ENCODE measurements at regions not wholly inside any gene's neighbourhood (a gene's known extent, or its start where the extent isn't known, plus 50 kb on each side); places are given as distances from the start of the nearest gene placed in this dataset.

DNA sequence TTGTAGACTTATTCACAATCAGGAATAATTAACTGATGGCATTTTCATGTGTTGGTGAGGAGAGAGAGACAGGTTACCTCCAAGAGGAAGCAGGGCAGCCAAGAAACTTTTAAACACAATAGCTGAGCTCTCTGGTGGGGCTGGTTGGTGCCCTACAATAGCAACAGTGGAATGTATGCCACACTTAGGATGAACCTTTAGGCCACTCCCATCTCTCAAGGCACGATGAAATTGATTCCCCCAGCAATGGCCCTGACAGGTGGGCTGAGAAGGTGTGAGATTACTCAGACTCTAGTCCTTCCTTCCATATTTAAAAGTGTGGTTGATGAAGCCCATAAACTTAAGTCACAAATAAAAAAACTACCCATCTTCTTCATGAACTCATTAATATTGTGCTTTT, 219.4 kb upstream of the CYRIA start:
- Mint-ChIP-seq H3K27me3 (ENCODE audit: unreplicated experiment) (no peaks in the 10 kb centered on the region), H3K4me1 (ENCODE audit: unreplicated experiment) (no peaks in the 10 kb centered on the region), H3K36me3 (ENCODE audit: unreplicated experiment) (no peaks in the 10 kb centered on the region), H3K27ac (ENCODE audit: unreplicated experiment) (no peak overlapping the region), H3K9me3 (ENCODE audit: unreplicated experiment) (peaks cover 6% of the 10 kb centered on the region), H3K4me3 (ENCODE audit: unreplicated experiment) (no peak overlapping the region)
- TF ChIP-seq, protein P1, sequence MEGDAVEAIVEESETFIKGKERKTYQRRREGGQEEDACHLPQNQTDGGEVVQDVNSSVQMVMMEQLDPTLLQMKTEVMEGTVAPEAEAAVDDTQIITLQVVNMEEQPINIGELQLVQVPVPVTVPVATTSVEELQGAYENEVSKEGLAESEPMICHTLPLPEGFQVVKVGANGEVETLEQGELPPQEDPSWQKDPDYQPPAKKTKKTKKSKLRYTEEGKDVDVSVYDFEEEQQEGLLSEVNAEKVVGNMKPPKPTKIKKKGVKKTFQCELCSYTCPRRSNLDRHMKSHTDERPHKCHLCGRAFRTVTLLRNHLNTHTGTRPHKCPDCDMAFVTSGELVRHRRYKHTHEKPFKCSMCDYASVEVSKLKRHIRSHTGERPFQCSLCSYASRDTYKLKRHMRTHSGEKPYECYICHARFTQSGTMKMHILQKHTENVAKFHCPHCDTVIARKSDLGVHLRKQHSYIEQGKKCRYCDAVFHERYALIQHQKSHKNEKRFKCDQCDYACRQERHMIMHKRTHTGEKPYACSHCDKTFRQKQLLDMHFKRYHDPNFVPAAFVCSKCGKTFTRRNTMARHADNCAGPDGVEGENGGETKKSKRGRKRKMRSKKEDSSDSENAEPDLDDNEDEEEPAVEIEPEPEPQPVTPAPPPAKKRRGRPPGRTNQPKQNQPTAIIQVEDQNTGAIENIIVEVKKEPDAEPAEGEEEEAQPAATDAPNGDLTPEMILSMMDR (IDR thresholded peaks at IDR 0.05) = no peak
- no peak for DNase-seq (ENCODE audit: extremely low spot score, unreplicated experiment)

DNA sequence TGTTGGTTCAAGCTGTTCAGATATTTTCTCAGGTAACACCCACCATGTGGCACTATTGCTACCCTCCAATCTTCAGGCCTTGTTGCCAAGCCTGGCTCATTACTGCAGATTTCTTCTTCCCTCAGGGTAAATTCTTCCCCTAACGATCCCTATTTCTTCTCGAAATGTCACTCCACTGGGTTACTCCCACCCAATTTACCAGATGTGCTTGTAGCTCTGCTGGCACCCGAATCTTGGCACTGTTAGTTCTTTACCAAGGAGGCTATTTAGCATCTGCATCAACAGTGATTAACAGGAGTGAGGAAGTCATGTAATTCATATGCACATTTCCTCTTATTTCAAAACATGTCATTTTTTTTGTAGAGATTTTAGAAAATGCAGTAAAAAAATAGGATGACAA, 217.1 kb upstream of the CYRIA start:
- Mint-ChIP-seq H3K27me3 (ENCODE audit: unreplicated experiment) (no peaks in the 10 kb centered on the region), H3K36me3 (ENCODE audit: unreplicated experiment) (no peaks in the 10 kb centered on the region), H3K27ac (ENCODE audit: unreplicated experiment) (no peak overlapping the region), H3K9me3 (ENCODE audit: unreplicated experiment) (peaks cover 7% of the 10 kb centered on the region), H3K4me3 (ENCODE audit: unreplicated experiment) (no peak overlapping the region), H3K4me1 (ENCODE audit: unreplicated experiment) (no peaks in the 10 kb centered on the region)
- TF ChIP-seq, protein P1 (IDR thresholded peaks at IDR 0.05) = no peak
- no peak for DNase-seq (ENCODE audit: extremely low spot score, unreplicated experiment)

DNA sequence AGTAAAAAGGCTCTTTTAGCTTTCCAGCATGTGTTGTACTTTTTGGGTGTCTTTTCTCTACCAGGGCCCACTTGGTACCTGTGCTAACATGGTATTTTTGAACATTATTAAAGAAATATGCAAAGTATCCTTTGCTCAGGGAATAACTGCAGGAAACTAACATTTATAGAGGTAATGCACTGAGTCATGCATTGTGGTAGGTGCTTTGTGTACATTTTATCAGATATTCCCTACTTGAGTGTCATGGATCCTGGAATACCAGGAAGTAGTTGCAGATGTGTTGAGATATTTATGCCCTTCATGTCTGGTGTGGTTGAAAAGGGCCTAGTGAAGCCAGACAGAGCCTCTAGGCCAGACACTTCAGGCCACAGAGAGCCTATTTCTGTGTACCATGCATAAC, 215.5 kb upstream of the CYRIA start:
- Mint-ChIP-seq H3K27ac (ENCODE audit: unreplicated experiment) (no peak overlapping the region), H3K4me3 (ENCODE audit: unreplicated experiment) (no peak overlapping the region), H3K9me3 (ENCODE audit: unreplicated experiment) (peaks cover 7% of the 10 kb centered on the region), H3K36me3 (ENCODE audit: unreplicated experiment) (no peaks in the 10 kb centered on the region), H3K27me3 (ENCODE audit: unreplicated experiment) (no peaks in the 10 kb centered on the region), H3K4me1 (ENCODE audit: unreplicated experiment) (no peaks in the 10 kb centered on the region)
- TF ChIP-seq, protein P1 (IDR thresholded peaks at IDR 0.05) = no peak
- no peak for DNase-seq (ENCODE audit: extremely low spot score, unreplicated experiment)

DNA sequence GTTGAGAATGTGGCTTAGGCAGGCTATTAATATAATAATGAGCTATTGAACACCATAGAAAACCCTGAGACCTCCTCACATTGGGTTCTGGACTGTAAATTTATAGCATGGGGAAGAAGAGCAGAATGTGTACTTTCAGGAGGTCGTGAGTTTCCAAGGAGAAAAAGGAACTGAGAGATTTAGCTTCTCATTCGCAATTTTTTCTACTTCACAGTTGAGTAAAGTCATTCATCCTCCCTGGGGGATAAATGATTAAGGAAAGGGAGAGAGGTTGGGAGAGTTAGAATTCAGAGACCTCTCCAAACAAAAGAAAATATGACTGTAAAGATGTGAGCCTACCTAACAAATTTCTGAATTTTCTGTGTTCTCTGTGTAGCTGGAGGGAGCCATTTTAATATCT, 205.8 kb upstream of the CYRIA start:
- Mint-ChIP-seq H3K27ac (ENCODE audit: unreplicated experiment) (no peak overlapping the region), H3K4me1 (ENCODE audit: unreplicated experiment) (no peaks in the 10 kb centered on the region), H3K4me3 (ENCODE audit: unreplicated experiment) (no peak overlapping the region), H3K36me3 (ENCODE audit: unreplicated experiment) (no peaks in the 10 kb centered on the region), H3K27me3 (ENCODE audit: unreplicated experiment) (no peaks in the 10 kb centered on the region), H3K9me3 (ENCODE audit: unreplicated experiment) (no peaks in the 10 kb centered on the region)
- DNase-seq (ENCODE audit: extremely low spot score, unreplicated experiment) = no peak
- TF ChIP-seq, protein P1 (IDR thresholded peaks at IDR 0.05) = no peak

DNA sequence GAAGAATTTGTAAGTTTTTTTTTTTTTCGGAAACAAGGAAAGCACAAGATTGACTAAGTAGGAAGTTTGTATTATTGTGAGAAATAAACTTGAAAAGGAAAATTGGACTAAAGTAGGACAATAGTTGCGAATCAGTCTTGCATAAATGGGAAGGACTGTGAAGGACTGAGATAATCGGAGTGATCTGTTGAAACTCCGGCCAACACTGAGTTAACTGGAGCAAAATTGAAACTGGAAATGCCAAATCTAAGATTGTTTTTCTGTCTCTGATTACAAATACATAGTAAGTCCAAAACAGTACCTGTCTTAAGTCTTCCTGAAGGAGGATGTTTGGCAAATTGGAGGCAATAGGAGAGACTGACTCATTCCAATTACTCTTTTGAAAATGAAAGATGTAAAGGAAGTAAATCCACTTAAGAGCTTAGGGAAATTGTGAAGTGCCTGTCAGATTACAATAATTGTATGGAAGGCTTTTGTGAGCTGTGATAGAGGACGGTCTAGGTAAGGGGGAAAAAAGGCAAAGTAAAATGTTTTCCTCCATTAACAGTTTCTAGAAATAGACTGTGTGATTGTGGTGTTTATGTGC, 204.9 kb upstream of the CYRIA start:
- Mint-ChIP-seq H3K36me3 (ENCODE audit: unreplicated experiment) (no peaks in the 10 kb centered on the region), H3K4me1 (ENCODE audit: unreplicated experiment) (no peaks in the 10 kb centered on the region), H3K9me3 (ENCODE audit: unreplicated experiment) (no peaks in the 10 kb centered on the region), H3K27ac (ENCODE audit: unreplicated experiment) (no peak overlapping the region), H3K27me3 (ENCODE audit: unreplicated experiment) (no peaks in the 10 kb centered on the region), H3K4me3 (ENCODE audit: unreplicated experiment) (no peak overlapping the region)
- no peak for DNase-seq (ENCODE audit: extremely low spot score, unreplicated experiment)
- TF ChIP-seq, protein P1 (IDR thresholded peaks at IDR 0.05) = no peak

Data from osteocyte (in vitro differentiated cells).